ENCODE measurements at regions not wholly inside any gene's neighbourhood (a gene's known extent, or its start where the extent isn't known, plus 50 kb on each side); places are given as distances from the start of the nearest gene placed in this dataset.

GRCh38 chr9:117951127-117951526 is 246.9 kb downstream of the TLR4 start:
- Histone ChIP-seq H3K9me3 (ENCODE audit: control insufficient read depth in 2 of 3, insufficient read depth in 1 of 3, low read length in 3 of 3) (no peaks in the 10 kb centered on the region), H3K27me3 (ENCODE audit: control insufficient read depth, insufficient read depth, low read length) (no peaks in the 10 kb centered on the region), H3K27ac (ENCODE audit: low read depth in 2 of 2, low read length in 2 of 2) (no peak overlapping the region), H3K9ac (ENCODE audit: low read length in 3 of 3) (no peak overlapping the region), H3K36me3 (ENCODE audit: control insufficient read depth in 2 of 3, insufficient read depth in 3 of 3, low read length in 3 of 3) (no peaks in the 10 kb centered on the region), H3K4me1 (ENCODE audit: control insufficient read depth in 2 of 3, insufficient read depth in 2 of 3, low read depth in 1 of 3, low read length in 3 of 3) (no peaks in the 10 kb centered on the region), H3K4me3 (ENCODE audit: low read length in 3 of 3) (no peak overlapping the region)
- no peak for TF ChIP-seq CTCF (IDR thresholded peaks at IDR 0.05; ENCODE audit: borderline replicate concordance, extremely low read depth, insufficient read depth)
- FAIRE-seq: no peak
- no peak for DNase-seq
- intact Hi-C loops (cut with DNase I): no loop called here

GRCh38 chr9:117952581-117952980 is 248.4 kb downstream of the TLR4 start:
- H3K4me1 ChIP-seq (ENCODE audit: control insufficient read depth in 2 of 3, insufficient read depth in 2 of 3, low read depth in 1 of 3, low read length in 3 of 3): no peaks in the 10 kb centered on the region
- no peak overlapping the region for H3K4me3 ChIP-seq (ENCODE audit: low read length in 3 of 3)
- intact Hi-C loops (cut with DNase I): no loop called here
- TF ChIP-seq CTCF (IDR thresholded peaks at IDR 0.05; ENCODE audit: borderline replicate concordance, extremely low read depth, insufficient read depth): no peak
- H3K36me3 ChIP-seq (ENCODE audit: control insufficient read depth in 2 of 3, insufficient read depth in 3 of 3, low read length in 3 of 3): no peaks in the 10 kb centered on the region
- no peak overlapping the region for H3K9ac ChIP-seq (ENCODE audit: low read length in 3 of 3)
- H3K27ac ChIP-seq (ENCODE audit: low read depth in 2 of 2, low read length in 2 of 2): no peak overlapping the region
- no peak for FAIRE-seq
- H3K27me3 ChIP-seq (ENCODE audit: control insufficient read depth, insufficient read depth, low read length): no peaks in the 10 kb centered on the region
- no peak for DNase-seq
- H3K9me3 ChIP-seq (ENCODE audit: control insufficient read depth in 2 of 3, insufficient read depth in 1 of 3, low read length in 3 of 3): no peaks in the 10 kb centered on the region

GRCh38 chr9:117957267-117957666 is 253.1 kb downstream of the TLR4 start:
- H3K27me3 ChIP-seq (ENCODE audit: control insufficient read depth, insufficient read depth, low read length): no peaks in the 10 kb centered on the region
- no peaks in the 10 kb centered on the region for H3K36me3 ChIP-seq (ENCODE audit: control insufficient read depth in 2 of 3, insufficient read depth in 3 of 3, low read length in 3 of 3)
- H3K9me3 ChIP-seq (ENCODE audit: control insufficient read depth in 2 of 3, insufficient read depth in 1 of 3, low read length in 3 of 3): no peaks in the 10 kb centered on the region
- intact Hi-C loops (cut with DNase I): no loop called here
- H3K4me3 ChIP-seq (ENCODE audit: low read length in 3 of 3): no peak overlapping the region
- DNase-seq (no peak), FAIRE-seq (no peak)
- no peak overlapping the region for H3K9ac ChIP-seq (ENCODE audit: low read length in 3 of 3)
- no peak overlapping the region for H3K27ac ChIP-seq (ENCODE audit: low read depth in 2 of 2, low read length in 2 of 2)
- H3K4me1 ChIP-seq (ENCODE audit: control insufficient read depth in 2 of 3, insufficient read depth in 2 of 3, low read depth in 1 of 3, low read length in 3 of 3): no peaks in the 10 kb centered on the region
- TF ChIP-seq CTCF (IDR thresholded peaks at IDR 0.05; ENCODE audit: borderline replicate concordance, extremely low read depth, insufficient read depth): no peak

- DNase-seq (no peak), FAIRE-seq (no peak)
- Histone ChIP-seq H3K4me3 (ENCODE audit: low read length in 3 of 3) (no peak overlapping the region), H3K4me1 (ENCODE audit: control insufficient read depth in 2 of 3, insufficient read depth in 2 of 3, low read depth in 1 of 3, low read length in 3 of 3) (no peaks in the 10 kb centered on the region), H3K36me3 (ENCODE audit: control insufficient read depth in 2 of 3, insufficient read depth in 3 of 3, low read length in 3 of 3) (no peaks in the 10 kb centered on the region), H3K27ac (ENCODE audit: low read depth in 2 of 2, low read length in 2 of 2) (no peak overlapping the region), H3K27me3 (ENCODE audit: control insufficient read depth, insufficient read depth, low read length) (no peaks in the 10 kb centered on the region), H3K9me3 (ENCODE audit: control insufficient read depth in 2 of 3, insufficient read depth in 1 of 3, low read length in 3 of 3) (no peaks in the 10 kb centered on the region), H3K9ac (ENCODE audit: low read length in 3 of 3) (no peak overlapping the region)
- no peak for TF ChIP-seq CTCF (IDR thresholded peaks at IDR 0.05; ENCODE audit: borderline replicate concordance, extremely low read depth, insufficient read depth)
- intact Hi-C loops (cut with DNase I): no loop called here
Observed at GRCh38 chr9:117958726-117959125, 254.5 kb downstream of the TLR4 start.
